Endothelial cell of umbilical vein (primary cell): ENCODE measurements at regions not wholly inside any gene's neighbourhood (a gene's known extent, or its start where the extent isn't known, plus 50 kb on each side); places are given as distances from the start of the nearest gene placed in this dataset.

ENCODE experiments used
- BruUV-seq: library from RNA; stranded (reverse); fragments of 400-500 nt; replicated peaks from 2 replicates; lab custom pipeline; 2021; lab: Mats Ljungman, UMichigan
- CTCF ChIA-PET: fragments of 300-600, 350-600 bp; sonication (Branson Sonifier 250); formaldehyde crosslinking; loops from one replicate; lab custom pipeline; 2021; ENCODE audit warnings: antibody characterized with exemption, inconsistent platforms; lab: Charles Lee
- POLR2A ChIA-PET: fragments of 300-600, 350-600 bp; sonication (Branson Sonifier 250); formaldehyde crosslinking; loops from one replicate; lab custom pipeline; 2021; ENCODE audit warnings: antibody characterized with exemption, inconsistent platforms; lab: Charles Lee
- DNase-seq: peaks from one replicate; pipeline ENCODE4 v3.0.0-alpha.2; 2011; ENCODE audit warnings: low read depth, low spot score
- FAIRE-seq: peaks from 2 replicates; lab custom pipeline; 2011; peaks lifted over from hg19 to GRCh38; lab: Jason Lieb, UNC
- H2AFZ ChIP-seq: 2 replicates; pipeline ENCODE4 v1.6.0; 2012; ENCODE audit warnings: low read depth, low read length, control low read depth, inconsistent platforms
- H3K27ac ChIP-seq: 2 replicates; pipeline ENCODE4 v1.5.1; 2011; ENCODE audit warnings: low read depth, mild to moderate bottlenecking, control low read depth, low read length, moderate library complexity; ENCODE audit not compliant: insufficient read depth
- H3K27me3 ChIP-seq, 2 experiments: 2 replicates each; pipeline versions ENCODE4 v1.6.0 to v1.6.1; 2011; ENCODE audit warnings: low read length in 2 of 2, mixed read lengths in 1 of 2; ENCODE audit not compliant: control insufficient read depth in 2 of 2, insufficient read depth in 2 of 2
- H3K36me3 ChIP-seq, 2 experiments: 2 replicates in 1 of 2; 3 replicates in 1 of 2; pipeline ENCODE4 v1.5.1; 2011; ENCODE audit warnings: low read length in 2 of 2, mild to moderate bottlenecking in 1 of 2, moderate library complexity in 1 of 2; ENCODE audit not compliant: control insufficient read depth in 2 of 2, insufficient read depth in 2 of 2; ENCODE audit errors: extremely low read depth in 1 of 2
- H3K4me1 ChIP-seq: 3 replicates; pipeline ENCODE4 v1.5.1; 2011; ENCODE audit warnings: mild to moderate bottlenecking, low read length; ENCODE audit not compliant: control insufficient read depth, insufficient read depth; ENCODE audit errors: extremely low read depth
- H3K4me2 ChIP-seq: 2 replicates; pipeline ENCODE4 v1.6.1; 2011; ENCODE audit warnings: low read length, control low read depth, mixed read lengths; ENCODE audit not compliant: insufficient read depth
- H3K4me3 ChIP-seq, 3 experiments: fragments of 200-600 bp in 1 of 3; sonication (generic), shearing (Covaris generic) in 1 of 3; replicated peaks in 1 of 3; 2 replicates each; pipeline ENCODE4 v1.5.1; 2011 to 2016; ENCODE audit warnings: control low read depth in 3 of 3, low read length in 3 of 3, mild to moderate bottlenecking in 2 of 3, inconsistent platforms in 1 of 3, low read depth in 1 of 3, moderate library complexity in 1 of 3; ENCODE audit not compliant: insufficient read depth in 1 of 3
- H3K79me2 ChIP-seq: 2 replicates; pipeline ENCODE4 v1.6.0; 2012; ENCODE audit warnings: low read length, inconsistent platforms; ENCODE audit not compliant: control insufficient read depth, insufficient read depth
- H3K9ac ChIP-seq: replicated peaks from 2 replicates; pipeline ENCODE3; 2011; ENCODE audit warnings: low read length, control low read depth; ENCODE audit not compliant: insufficient read depth; ENCODE audit errors: extremely low read depth
- H3K9me1 ChIP-seq: replicated peaks from 3 replicates; pipeline ENCODE4 v1.6.0; 2011; ENCODE audit warnings: mild to moderate bottlenecking, low read length; ENCODE audit not compliant: control insufficient read depth, insufficient read depth; ENCODE audit errors: extremely low read depth
- H3K9me3 ChIP-seq: replicated peaks from 2 replicates; pipeline ENCODE4 v1.5.1; 2012; ENCODE audit warnings: low read length, inconsistent platforms; ENCODE audit not compliant: control insufficient read depth, insufficient read depth
- H4K20me1 ChIP-seq: replicated peaks from 2 replicates; pipeline ENCODE3; 2011; ENCODE audit warnings: mild to moderate bottlenecking, low read length; ENCODE audit not compliant: control insufficient read depth, insufficient read depth; ENCODE audit errors: extremely low read depth
- EZH2 ChIP-seq: IDR thresholded peaks from 2 replicates; pipeline ENCODE4 v1.6.1; 2012; ENCODE audit warnings: borderline replicate concordance, low read depth, mild to moderate bottlenecking, moderate library complexity, low read length, inconsistent platforms; ENCODE audit not compliant: severe bottlenecking
- FOS ChIP-seq: IDR thresholded peaks from 2 replicates; pipeline ENCODE4 v1.6.1; 2011; ENCODE audit warnings: mild to moderate bottlenecking, low read length, moderate library complexity, borderline replicate concordance; ENCODE audit not compliant: insufficient read depth
- GATA2 ChIP-seq: IDR thresholded peaks from 2 replicates; pipeline ENCODE4 v1.7.0; 2011; ENCODE audit warnings: low read depth, mild to moderate bottlenecking, moderate library complexity, mixed read lengths, low read length; ENCODE audit not compliant: insufficient read length, insufficient read depth
- JUN ChIP-seq: IDR thresholded peaks from 2 replicates; pipeline ENCODE4 v1.6.1; 2011; ENCODE audit warnings: borderline replicate concordance, low read depth; ENCODE audit not compliant: insufficient read length, insufficient read depth
- MYC ChIP-seq: IDR thresholded peaks from one replicate; pipeline ENCODE4 v1.6.1; 2011; ENCODE audit warnings: mild to moderate bottlenecking, low read depth, low read length
- POLR2A ChIP-seq: IDR thresholded peaks from 2 replicates; pipeline ENCODE4 v1.6.1; 2012; ENCODE audit warnings: low read depth, mild to moderate bottlenecking, control low read depth, low read length
- POLR2AphosphoS5 ChIP-seq: IDR thresholded peaks from 2 replicates; pipeline ENCODE4 v1.6.1; 2012; ENCODE audit warnings: low read depth, mild to moderate bottlenecking, control low read depth, low read length, moderate library complexity; ENCODE audit not compliant: insufficient read depth
- dilution Hi-C: fragments of 300-500 bp; cut with MboI; formaldehyde crosslinking; loops from one replicate; pipeline ENCODE4 v1.15.0; 2019; ENCODE audit warnings: low sequenced_read_pairs; ENCODE audit not compliant: extremely low pct_ligation_motif_present
- intact Hi-C: fragments of 100-400 bp; cut with micrococcal nuclease; formaldehyde crosslinking; loops from one replicate; pipeline ENCODE4 v1.10.0; 2022
- TF ChIP-seq, protein P1 (sequence below), 2 donors: IDR thresholded peaks; 1 replicate in 1 of 2; 2 replicates in 1 of 2; pipeline ENCODE4 v1.5.1; 2011; ENCODE audit warnings: low read length in 2 of 2, mild to moderate bottlenecking in 2 of 2, moderate library complexity in 2 of 2, control low read depth in 1 of 2, inconsistent platforms in 1 of 2, low read depth in 1 of 2; ENCODE audit not compliant: insufficient read depth in 1 of 2; ENCODE audit errors: extremely low read depth in 1 of 2
- TF ChIP-seq, protein P2 (sequence below): IDR thresholded peaks from 2 replicates; pipeline ENCODE4 v1.6.1; 2011; ENCODE audit not compliant: insufficient read depth, insufficient read length

DNA sequence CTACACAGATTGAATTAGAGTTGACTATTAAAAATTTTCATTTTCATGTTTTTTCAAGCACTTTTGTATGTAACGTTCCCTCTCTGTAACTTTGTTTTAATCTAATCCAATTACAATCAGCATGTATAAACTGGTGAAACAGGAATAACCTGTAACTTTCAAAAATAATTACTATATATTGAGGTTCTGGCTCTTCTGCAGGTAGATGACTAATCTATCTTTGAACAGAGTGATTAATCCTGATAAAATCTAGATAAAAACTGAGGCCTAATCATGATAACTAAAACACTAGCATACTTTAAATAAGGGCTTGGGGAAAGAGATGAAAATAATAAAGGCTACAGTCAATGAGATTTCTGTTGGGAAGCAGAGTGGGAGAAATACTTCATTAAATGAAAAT is 101.6 kb upstream of the KCND2 start:
- Histone ChIP-seq H3K36me3 (no peaks in the 10 kb centered on the region), H4K20me1 (no peaks in the 10 kb centered on the region), H3K27me3 (no peaks in the 10 kb centered on the region), H3K9ac (no peak overlapping the region), H2AFZ (no peak overlapping the region), H3K4me2 (no peak overlapping the region), H3K4me3 (no peak overlapping the region), H3K79me2 (no peaks in the 10 kb centered on the region), H3K27ac (no peak overlapping the region), H3K9me3 (peaks cover under 1% of the 10 kb centered on the region), H3K4me1 (no peaks in the 10 kb centered on the region), H3K9me1 (no peaks in the 10 kb centered on the region)
- dilution Hi-C loops (no loop called here), intact Hi-C loops (no loop called here)
- ChIA-PET CTCF (no interaction called here), POLR2A (no interaction called here)
- DNase-seq (no peak), FAIRE-seq (no peak)
- BruUV-seq, result no TSS peak
- TF ChIP-seq POLR2A (no peak), FOS (no peak)

DNA sequence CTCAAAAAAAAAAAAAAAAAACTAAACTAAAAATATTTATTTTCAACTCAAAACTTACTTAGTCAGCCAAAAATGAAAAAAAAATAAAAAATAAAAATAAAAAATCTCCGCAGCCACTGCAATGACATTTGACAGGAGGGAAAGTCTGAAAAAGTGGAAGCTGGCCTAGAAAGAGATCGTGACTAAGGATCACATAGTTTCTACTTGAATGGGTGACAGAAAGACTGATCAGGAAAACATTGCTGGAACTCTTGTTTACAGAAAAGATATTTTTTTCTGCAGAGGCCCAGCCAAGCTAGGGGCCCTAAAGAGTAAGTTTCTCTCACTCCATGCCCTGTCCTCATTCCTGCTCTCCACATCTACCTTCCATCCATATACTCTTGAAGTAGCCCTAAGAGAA is 92.8 kb upstream of the KCND2 start:
- Histone ChIP-seq H3K4me3 (no peak overlapping the region), H3K4me2 (no peak overlapping the region), H3K27me3 (no peaks in the 10 kb centered on the region), H3K4me1 (no peaks in the 10 kb centered on the region), H2AFZ (no peak overlapping the region), H3K9me1 (no peaks in the 10 kb centered on the region), H4K20me1 (no peaks in the 10 kb centered on the region), H3K79me2 (no peaks in the 10 kb centered on the region), H3K36me3 (no peaks in the 10 kb centered on the region), H3K27ac (no peak overlapping the region), H3K9ac (no peak overlapping the region), H3K9me3 (no peaks in the 10 kb centered on the region)
- BruUV-seq, result no TSS peak
- DNase-seq (no peak), FAIRE-seq (no peak)
- intact Hi-C loops, result no loop called here
- POLR2A ChIA-PET, result no interaction called here
- CTCF ChIA-PET, result no interaction called here
- TF ChIP-seq JUN (no peak), MYC (no peak), POLR2A (no peak), EZH2 (no peak), FOS (no peak), POLR2AphosphoS5 (no peak), GATA2 (no peak)
- TF ChIP-seq, protein P1, sequence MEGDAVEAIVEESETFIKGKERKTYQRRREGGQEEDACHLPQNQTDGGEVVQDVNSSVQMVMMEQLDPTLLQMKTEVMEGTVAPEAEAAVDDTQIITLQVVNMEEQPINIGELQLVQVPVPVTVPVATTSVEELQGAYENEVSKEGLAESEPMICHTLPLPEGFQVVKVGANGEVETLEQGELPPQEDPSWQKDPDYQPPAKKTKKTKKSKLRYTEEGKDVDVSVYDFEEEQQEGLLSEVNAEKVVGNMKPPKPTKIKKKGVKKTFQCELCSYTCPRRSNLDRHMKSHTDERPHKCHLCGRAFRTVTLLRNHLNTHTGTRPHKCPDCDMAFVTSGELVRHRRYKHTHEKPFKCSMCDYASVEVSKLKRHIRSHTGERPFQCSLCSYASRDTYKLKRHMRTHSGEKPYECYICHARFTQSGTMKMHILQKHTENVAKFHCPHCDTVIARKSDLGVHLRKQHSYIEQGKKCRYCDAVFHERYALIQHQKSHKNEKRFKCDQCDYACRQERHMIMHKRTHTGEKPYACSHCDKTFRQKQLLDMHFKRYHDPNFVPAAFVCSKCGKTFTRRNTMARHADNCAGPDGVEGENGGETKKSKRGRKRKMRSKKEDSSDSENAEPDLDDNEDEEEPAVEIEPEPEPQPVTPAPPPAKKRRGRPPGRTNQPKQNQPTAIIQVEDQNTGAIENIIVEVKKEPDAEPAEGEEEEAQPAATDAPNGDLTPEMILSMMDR (IDR thresholded peaks at IDR 0.05; ENCODE audit: extremely low read depth in 1 of 2, insufficient read depth in 1 of 2, low read depth in 1 of 2, low read length in 2 of 2), result no peak
- TF ChIP-seq, protein P2, sequence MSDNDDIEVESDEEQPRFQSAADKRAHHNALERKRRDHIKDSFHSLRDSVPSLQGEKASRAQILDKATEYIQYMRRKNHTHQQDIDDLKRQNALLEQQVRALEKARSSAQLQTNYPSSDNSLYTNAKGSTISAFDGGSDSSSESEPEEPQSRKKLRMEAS, result no peak
- dilution Hi-C loops, result no loop called here
